Neural cell (in vitro differentiated cells): ENCODE measurements at regions not wholly inside any gene's neighbourhood (a gene's known extent, or its start where the extent isn't known, plus 50 kb on each side); places are given as distances from the start of the nearest gene placed in this dataset.

ENCODE experiments used
- EP300 ChIP-seq: fragments of 450-650 bp; conservative IDR thresholded peaks from 2 replicates; pipeline ENCODE4 v1.6.1; 2014; ENCODE audit warnings: antibody characterized with exemption, mild to moderate bottlenecking, moderate library complexity; ENCODE audit not compliant: poor library complexity, severe bottlenecking
- EZH2 ChIP-seq: fragments of 200-600, 300-800 bp; shearing (Covaris generic), sonication (generic); IDR thresholded peaks from 2 replicates; pipeline ENCODE4 v1.6.1; 2014; ENCODE audit warnings: antibody characterized with exemption, low read length, borderline replicate concordance, mild to moderate bottlenecking; ENCODE audit not compliant: insufficient read depth, poor library complexity, severe bottlenecking
- MXI1 ChIP-seq: fragments of 450-650 bp; conservative IDR thresholded peaks from 2 replicates; pipeline ENCODE4 v1.6.1; 2014; ENCODE audit warnings: antibody characterized with exemption, mild to moderate bottlenecking; ENCODE audit not compliant: poor library complexity, severe bottlenecking
- POLR2AphosphoS5 ChIP-seq: IDR thresholded peaks from 2 replicates; pipeline ENCODE4 v1.6.1; 2012
- RAD21 ChIP-seq: fragments of 450-650 bp; conservative IDR thresholded peaks from 2 replicates; pipeline ENCODE4 v1.6.1; 2014; ENCODE audit warnings: antibody characterized with exemption, mild to moderate bottlenecking, moderate library complexity
- TAF1 ChIP-seq: IDR thresholded peaks from 2 replicates; pipeline ENCODE4 v1.6.1; 2012; ENCODE audit warnings: low read depth
- TF ChIP-seq, protein P1 (sequence below): fragments of 450-650 bp; IDR thresholded peaks from 2 replicates; pipeline ENCODE4 v1.5.1; 2014; ENCODE audit warnings: antibody characterized with exemption, mild to moderate bottlenecking, moderate library complexity; ENCODE audit not compliant: poor library complexity, severe bottlenecking
- TF ChIP-seq, protein P2 (sequence below): IDR thresholded peaks from 2 replicates; pipeline ENCODE4 v1.6.1; 2012; ENCODE audit warnings: borderline replicate concordance

DNA sequence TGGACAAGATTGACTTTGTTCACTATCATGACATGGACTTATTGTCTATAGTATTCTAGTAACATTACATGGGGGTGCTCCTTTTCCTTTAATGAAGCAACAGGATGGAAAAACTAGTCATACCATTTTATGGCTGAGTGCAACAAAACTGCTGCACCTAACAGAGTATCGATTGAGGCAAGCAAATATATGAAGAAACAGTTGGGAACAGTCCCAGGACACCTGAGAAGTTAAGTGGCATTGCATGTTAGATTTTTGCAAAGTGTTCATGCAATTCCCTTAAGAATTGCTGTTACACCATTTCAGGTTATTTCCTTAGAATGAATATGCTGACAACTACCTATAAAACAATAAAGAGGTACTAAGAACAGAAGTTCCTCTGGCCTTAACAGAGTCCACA is 541.5 kb upstream of the ANO3 start:
- TF ChIP-seq, protein P1, sequence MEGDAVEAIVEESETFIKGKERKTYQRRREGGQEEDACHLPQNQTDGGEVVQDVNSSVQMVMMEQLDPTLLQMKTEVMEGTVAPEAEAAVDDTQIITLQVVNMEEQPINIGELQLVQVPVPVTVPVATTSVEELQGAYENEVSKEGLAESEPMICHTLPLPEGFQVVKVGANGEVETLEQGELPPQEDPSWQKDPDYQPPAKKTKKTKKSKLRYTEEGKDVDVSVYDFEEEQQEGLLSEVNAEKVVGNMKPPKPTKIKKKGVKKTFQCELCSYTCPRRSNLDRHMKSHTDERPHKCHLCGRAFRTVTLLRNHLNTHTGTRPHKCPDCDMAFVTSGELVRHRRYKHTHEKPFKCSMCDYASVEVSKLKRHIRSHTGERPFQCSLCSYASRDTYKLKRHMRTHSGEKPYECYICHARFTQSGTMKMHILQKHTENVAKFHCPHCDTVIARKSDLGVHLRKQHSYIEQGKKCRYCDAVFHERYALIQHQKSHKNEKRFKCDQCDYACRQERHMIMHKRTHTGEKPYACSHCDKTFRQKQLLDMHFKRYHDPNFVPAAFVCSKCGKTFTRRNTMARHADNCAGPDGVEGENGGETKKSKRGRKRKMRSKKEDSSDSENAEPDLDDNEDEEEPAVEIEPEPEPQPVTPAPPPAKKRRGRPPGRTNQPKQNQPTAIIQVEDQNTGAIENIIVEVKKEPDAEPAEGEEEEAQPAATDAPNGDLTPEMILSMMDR, result no peak
- TF ChIP-seq, protein P2, sequence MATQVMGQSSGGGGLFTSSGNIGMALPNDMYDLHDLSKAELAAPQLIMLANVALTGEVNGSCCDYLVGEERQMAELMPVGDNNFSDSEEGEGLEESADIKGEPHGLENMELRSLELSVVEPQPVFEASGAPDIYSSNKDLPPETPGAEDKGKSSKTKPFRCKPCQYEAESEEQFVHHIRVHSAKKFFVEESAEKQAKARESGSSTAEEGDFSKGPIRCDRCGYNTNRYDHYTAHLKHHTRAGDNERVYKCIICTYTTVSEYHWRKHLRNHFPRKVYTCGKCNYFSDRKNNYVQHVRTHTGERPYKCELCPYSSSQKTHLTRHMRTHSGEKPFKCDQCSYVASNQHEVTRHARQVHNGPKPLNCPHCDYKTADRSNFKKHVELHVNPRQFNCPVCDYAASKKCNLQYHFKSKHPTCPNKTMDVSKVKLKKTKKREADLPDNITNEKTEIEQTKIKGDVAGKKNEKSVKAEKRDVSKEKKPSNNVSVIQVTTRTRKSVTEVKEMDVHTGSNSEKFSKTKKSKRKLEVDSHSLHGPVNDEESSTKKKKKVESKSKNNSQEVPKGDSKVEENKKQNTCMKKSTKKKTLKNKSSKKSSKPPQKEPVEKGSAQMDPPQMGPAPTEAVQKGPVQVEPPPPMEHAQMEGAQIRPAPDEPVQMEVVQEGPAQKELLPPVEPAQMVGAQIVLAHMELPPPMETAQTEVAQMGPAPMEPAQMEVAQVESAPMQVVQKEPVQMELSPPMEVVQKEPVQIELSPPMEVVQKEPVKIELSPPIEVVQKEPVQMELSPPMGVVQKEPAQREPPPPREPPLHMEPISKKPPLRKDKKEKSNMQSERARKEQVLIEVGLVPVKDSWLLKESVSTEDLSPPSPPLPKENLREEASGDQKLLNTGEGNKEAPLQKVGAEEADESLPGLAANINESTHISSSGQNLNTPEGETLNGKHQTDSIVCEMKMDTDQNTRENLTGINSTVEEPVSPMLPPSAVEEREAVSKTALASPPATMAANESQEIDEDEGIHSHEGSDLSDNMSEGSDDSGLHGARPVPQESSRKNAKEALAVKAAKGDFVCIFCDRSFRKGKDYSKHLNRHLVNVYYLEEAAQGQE, result no peak
- TF ChIP-seq TAF1 (no peak), RAD21 (no peak), EZH2 (no peak), EP300 (no peak), MXI1 (no peak), POLR2AphosphoS5 (no peak)
